ENCODE measurements at regions not wholly inside any gene's neighbourhood (a gene's known extent, or its start where the extent isn't known, plus 50 kb on each side); places are given as distances from the start of the nearest gene placed in this dataset.

DNA sequence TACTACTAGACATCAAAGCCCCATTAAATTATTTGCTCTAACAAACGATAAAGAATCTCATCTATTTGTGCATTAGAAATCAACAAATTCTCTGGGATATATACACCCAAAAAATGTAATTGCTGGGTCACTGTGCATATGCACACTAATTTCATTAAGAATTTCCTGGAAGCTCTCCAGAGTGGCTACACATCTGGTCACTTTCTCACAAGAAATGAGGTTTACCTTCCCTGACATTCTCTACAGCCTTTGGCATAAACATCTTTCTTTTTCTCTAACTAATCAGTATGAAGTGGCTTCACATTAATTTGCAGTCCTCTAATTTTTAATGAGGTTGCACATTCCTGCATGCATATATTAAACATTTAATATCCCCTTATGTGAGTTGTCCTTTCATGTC is 150.8 kb upstream of the ANO5 start:
- Mint-ChIP-seq H3K4me1 (no peaks in the 10 kb centered on the region), H3K9me3 (no peaks in the 10 kb centered on the region), H3K27me3 (ENCODE audit: low read depth) (no peaks in the 10 kb centered on the region), H3K36me3 (no peaks in the 10 kb centered on the region), H3K4me3 (no peak overlapping the region), H3K27ac (no peak overlapping the region)
- no peak for DNase-seq (ENCODE audit: low spot score in 2 of 2, unreplicated experiment in 2 of 2)
- TF ChIP-seq, protein P1, sequence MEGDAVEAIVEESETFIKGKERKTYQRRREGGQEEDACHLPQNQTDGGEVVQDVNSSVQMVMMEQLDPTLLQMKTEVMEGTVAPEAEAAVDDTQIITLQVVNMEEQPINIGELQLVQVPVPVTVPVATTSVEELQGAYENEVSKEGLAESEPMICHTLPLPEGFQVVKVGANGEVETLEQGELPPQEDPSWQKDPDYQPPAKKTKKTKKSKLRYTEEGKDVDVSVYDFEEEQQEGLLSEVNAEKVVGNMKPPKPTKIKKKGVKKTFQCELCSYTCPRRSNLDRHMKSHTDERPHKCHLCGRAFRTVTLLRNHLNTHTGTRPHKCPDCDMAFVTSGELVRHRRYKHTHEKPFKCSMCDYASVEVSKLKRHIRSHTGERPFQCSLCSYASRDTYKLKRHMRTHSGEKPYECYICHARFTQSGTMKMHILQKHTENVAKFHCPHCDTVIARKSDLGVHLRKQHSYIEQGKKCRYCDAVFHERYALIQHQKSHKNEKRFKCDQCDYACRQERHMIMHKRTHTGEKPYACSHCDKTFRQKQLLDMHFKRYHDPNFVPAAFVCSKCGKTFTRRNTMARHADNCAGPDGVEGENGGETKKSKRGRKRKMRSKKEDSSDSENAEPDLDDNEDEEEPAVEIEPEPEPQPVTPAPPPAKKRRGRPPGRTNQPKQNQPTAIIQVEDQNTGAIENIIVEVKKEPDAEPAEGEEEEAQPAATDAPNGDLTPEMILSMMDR (IDR thresholded peaks at IDR 0.05; ENCODE audit: unreplicated experiment) = no peak

DNA sequence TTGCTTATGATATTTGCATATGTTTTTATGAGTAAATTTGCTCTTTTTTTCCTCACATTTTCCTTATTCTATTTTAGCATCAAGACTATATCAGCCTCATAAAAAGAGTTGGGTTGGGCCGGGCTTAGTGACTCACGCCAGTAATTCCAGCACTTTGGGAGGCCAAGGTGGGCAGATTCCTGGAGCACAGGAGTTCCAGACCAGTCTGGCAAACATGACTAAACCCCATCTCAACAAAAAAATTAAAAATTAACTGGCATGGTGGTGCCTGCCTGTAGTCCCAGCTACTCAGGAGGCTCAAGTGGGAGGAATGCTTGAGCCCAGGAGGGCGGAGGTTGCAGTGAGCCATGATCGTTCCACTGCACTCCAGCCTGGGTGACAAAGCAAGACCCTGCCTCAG is 148.8 kb upstream of the ANO5 start:
- no peak for DNase-seq (ENCODE audit: low spot score in 2 of 2, unreplicated experiment in 2 of 2)
- H3K9me3 Mint-ChIP-seq = no peaks in the 10 kb centered on the region
- no peaks in the 10 kb centered on the region for H3K36me3 Mint-ChIP-seq
- no peak overlapping the region for H3K27ac Mint-ChIP-seq
- no peaks in the 10 kb centered on the region for H3K27me3 Mint-ChIP-seq (ENCODE audit: low read depth)
- no peaks in the 10 kb centered on the region for H3K4me1 Mint-ChIP-seq
- TF ChIP-seq, protein P1 (IDR thresholded peaks at IDR 0.05; ENCODE audit: unreplicated experiment) = no peak
- H3K4me3 Mint-ChIP-seq = no peak overlapping the region

DNA sequence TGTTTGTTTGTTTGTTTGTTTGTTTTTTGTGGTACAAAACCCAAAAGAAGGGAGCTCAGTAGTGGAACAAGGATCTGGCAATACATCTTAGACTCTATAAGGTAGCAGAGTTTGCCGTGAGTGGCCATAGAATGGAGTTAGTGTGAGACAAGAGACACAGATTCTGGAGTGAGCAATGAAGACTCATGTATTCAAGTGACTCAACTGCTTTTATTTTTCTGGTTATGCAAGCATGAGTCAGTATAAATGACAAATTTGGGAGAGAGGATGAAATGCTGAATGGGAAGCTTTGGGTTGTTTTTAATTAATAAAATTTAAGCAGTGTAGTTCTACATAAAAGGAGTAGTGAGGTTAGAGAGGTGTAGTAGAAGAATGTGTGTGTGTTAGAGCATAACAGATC is 143.6 kb upstream of the ANO5 start:
- no peaks in the 10 kb centered on the region for H3K36me3 Mint-ChIP-seq
- DNase-seq (ENCODE audit: low spot score in 2 of 2, unreplicated experiment in 2 of 2) = no peak
- H3K27ac Mint-ChIP-seq = no peak overlapping the region

DNA sequence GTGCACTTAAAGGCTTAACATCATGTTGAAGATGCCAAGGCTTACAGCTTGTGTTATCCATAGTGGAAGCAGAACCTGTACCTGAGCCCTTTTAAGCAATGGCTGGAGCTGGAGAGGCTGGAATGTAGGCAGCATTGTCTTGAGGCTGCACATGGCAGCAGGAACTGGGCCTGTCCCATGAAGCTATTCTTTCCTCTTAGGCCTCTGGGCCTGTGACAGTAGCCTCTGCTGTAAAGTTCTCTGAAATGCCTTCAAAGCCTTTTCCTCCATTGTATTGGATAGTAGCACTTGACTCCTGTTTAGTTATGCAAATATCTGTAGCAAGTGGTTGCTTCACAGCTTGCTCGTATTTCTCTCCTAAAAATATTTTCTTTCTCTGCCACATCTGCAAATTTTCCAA is 127.4 kb upstream of the ANO5 start:
- H3K4me3 Mint-ChIP-seq = no peak overlapping the region
- H3K27me3 Mint-ChIP-seq (ENCODE audit: low read depth) = no peaks in the 10 kb centered on the region
- H3K4me1 Mint-ChIP-seq = no peaks in the 10 kb centered on the region
- no peak for DNase-seq (ENCODE audit: low spot score in 2 of 2, unreplicated experiment in 2 of 2)
- H3K27ac Mint-ChIP-seq = no peak overlapping the region
- TF ChIP-seq, protein P1 (IDR thresholded peaks at IDR 0.05; ENCODE audit: unreplicated experiment) = no peak
- H3K36me3 Mint-ChIP-seq = no peaks in the 10 kb centered on the region
- H3K9me3 Mint-ChIP-seq = peaks cover 36% of the 10 kb centered on the region

More for the DNA sequence above, 143.6 kb upstream of the ANO5 start:
- Mint-ChIP-seq H3K4me3 (no peak overlapping the region), H3K9me3 (peaks cover 14% of the 10 kb centered on the region), H3K4me1 (no peaks in the 10 kb centered on the region), H3K27me3 (ENCODE audit: low read depth) (no peaks in the 10 kb centered on the region)
- TF ChIP-seq, protein P1 (IDR thresholded peaks at IDR 0.05; ENCODE audit: unreplicated experiment) = no peak

DNA sequence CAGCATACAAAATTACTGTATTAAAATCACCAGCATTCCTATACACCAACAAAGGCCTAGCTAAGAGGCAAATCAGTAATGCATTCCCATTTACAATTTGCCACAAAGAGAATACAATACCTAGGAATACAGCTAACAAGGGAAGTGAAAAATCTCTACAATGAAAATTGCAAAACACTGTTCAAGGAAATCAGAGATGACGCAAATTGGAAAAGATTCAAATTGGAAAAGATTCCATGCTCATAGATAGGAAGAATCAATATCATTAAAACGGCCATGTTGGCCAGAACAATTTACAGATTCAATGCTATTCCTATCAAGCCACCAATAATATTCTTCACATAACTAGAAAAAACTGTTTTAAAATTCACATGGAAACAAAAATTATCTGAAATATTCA is 123.0 kb upstream of the ANO5 start:
- DNase-seq (ENCODE audit: low spot score in 2 of 2, unreplicated experiment in 2 of 2) = no peak
- Mint-ChIP-seq H3K27me3 (ENCODE audit: low read depth) (no peaks in the 10 kb centered on the region), H3K9me3 (peaks cover 36% of the 10 kb centered on the region), H3K4me1 (no peaks in the 10 kb centered on the region), H3K4me3 (no peak overlapping the region), H3K27ac (no peak overlapping the region), H3K36me3 (no peaks in the 10 kb centered on the region)
- TF ChIP-seq, protein P1 (IDR thresholded peaks at IDR 0.05; ENCODE audit: unreplicated experiment) = no peak

DNA sequence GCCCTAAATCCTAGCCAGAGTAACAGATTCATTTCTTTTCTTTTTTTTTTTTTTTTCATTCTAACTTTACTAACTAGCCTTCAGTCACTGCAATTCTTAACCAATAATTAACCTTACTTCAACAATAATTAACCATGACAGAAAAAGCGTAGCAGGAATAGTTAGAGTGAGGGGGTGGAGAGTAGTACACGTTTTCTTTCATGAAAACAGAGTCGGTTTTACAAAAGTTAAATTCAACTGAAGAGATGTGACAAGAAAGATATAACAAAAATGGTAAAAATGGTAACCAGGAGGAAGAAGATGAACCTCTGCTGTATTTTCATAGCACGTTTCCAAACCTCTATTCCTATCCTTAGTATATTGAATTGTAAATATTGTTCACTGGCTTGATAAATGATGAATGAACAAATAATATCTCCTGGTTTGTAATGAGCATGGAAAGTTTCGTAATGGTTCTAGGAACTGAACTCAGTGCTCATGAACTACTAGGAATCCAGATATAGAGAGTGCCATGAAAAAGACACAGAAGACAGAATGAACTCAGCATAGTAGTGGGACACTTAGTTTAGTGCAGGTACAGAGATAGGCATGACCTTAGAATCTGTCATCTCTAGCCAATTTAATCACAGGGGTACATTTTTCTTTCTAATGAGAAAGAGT is 116.5 kb upstream of the ANO5 start:
- peaks cover 6% of the 10 kb centered on the region for H3K9me3 Mint-ChIP-seq
- H3K36me3 Mint-ChIP-seq = no peaks in the 10 kb centered on the region
- TF ChIP-seq, protein P1 (IDR thresholded peaks at IDR 0.05; ENCODE audit: unreplicated experiment) = no peak
- no peak overlapping the region for H3K4me3 Mint-ChIP-seq
- no peaks in the 10 kb centered on the region for H3K27me3 Mint-ChIP-seq (ENCODE audit: low read depth)
- peaks cover 2% of the 10 kb centered on the region for H3K4me1 Mint-ChIP-seq
- DNase-seq (ENCODE audit: low spot score in 2 of 2, unreplicated experiment in 2 of 2) = no peak
- H3K27ac Mint-ChIP-seq = no peak overlapping the region
